ENCODE measurements at regions not wholly inside any gene's neighbourhood (a gene's known extent, or its start where the extent isn't known, plus 50 kb on each side); places are given as distances from the start of the nearest gene placed in this dataset.
A peak's percentile ranks its signal among the peaks of the same experiment; 100 is the strongest.
"Not testable (repeated sequence)": the region's sequence is repeated elsewhere in the genome, so short reads cannot be mapped to it uniquely, and the experiment has no call there.

DNA sequence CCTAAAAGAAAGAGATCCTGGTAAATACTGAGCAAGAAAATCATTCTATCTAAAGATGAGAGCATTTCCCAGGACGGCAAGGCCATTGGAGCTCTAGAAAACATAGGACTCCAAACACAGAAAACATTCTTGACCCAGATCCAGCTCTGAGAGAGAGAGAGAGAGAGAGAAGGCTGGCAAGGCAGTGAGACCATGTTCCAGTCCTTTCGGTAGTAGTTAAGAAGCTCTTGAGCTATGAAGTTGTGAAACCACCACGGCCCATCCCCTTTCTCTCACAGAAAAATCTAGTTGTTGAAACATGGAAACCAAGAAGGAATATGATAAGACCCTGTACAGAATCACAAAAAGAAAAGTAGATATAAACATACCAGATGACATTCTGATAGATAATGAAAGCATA lies 212.4 kb upstream of the NPSR1 start:
- ATAC-seq, result no peak
- H3K4me3 Mint-ChIP-seq, result no peak overlapping the region
- DNase-seq, result no peak
- no peaks in the 10 kb centered on the region for H3K4me1 Mint-ChIP-seq
- H3K27me3 Mint-ChIP-seq, result no peaks in the 10 kb centered on the region
- peaks cover 9 to 10% of the 10 kb centered on the region in 2 donors for H3K9me3 Mint-ChIP-seq
- no peak overlapping the region for H3K27ac Mint-ChIP-seq

DNA sequence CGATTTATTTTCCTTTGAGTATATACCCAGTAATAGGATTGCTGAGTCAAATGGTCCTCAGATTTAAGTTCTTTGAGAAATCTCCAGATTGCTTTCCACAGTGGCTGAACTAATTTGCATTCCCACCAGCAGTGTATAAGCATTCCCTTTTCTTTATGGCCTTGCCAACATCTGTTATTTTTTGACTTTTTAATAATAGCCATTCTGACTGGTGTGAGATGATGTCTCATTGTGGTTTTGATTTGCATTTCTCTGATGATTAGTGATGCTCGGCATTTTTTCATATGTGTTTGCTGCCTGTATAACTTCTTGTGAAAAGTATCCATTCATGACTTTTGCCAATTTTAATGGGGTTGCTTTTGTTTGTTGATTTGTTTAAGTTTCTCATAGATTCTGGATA lies 209.5 kb upstream of the NPSR1 start:
- H3K9me3 Mint-ChIP-seq, result peaks cover 9 to 10% of the 10 kb centered on the region in 2 donors
- not testable (repeated sequence) for H3K27ac Mint-ChIP-seq, H3K27me3 Mint-ChIP-seq, DNase-seq, H3K4me3 Mint-ChIP-seq, ATAC-seq, H3K4me1 Mint-ChIP-seq

DNA sequence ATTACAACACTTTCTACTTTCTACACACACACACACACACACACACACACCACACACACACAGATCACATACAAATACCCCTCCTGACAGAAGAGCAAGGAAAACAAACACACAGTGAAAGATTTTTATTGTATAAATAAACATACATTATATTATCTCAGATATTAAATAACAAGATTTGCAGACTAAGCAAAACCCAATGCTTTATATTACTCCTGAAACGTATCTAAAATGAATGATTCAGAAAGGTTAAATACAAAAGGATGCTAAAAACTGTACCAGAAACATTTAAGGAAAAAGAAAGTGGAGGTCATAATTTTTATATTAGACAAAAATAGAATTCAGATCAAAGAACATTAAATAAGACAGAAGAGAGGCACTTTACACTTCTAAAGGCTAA lies 208.3 kb upstream of the NPSR1 start:
- ATAC-seq, result no peak
- peaks cover 7 to 10% of the 10 kb centered on the region in 2 donors for H3K9me3 Mint-ChIP-seq
- no peaks in the 10 kb centered on the region for H3K4me1 Mint-ChIP-seq
- H3K4me3 Mint-ChIP-seq, result no peak overlapping the region
- no peak overlapping the region for H3K27ac Mint-ChIP-seq
- H3K27me3 Mint-ChIP-seq, result no peaks in the 10 kb centered on the region
- no peak for DNase-seq

DNA sequence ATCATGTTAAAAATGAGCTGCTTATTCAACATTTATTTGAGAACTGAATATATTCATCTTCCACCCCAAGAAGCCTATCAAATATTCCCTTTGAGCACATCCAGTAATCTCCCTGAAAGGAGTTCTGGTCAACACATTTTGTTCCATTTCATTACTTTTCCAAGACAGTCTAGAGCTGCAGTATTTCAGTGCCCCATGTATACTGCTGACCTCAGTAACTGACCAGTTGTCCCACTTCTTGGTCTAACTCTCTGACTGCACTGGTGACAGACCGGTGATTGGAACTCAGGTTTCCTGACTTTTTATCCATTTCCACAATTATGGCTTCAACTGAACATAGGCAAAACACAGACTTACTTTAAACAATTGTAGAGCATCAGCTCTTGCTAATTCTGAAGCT lies 206.8 kb upstream of the NPSR1 start:
- no peak overlapping the region for H3K4me3 Mint-ChIP-seq
- no peak for DNase-seq
- H3K4me1 Mint-ChIP-seq, result no peaks in the 10 kb centered on the region
- H3K27ac Mint-ChIP-seq, result no peak overlapping the region
- no peak for ATAC-seq
- H3K27me3 Mint-ChIP-seq, result no peaks in the 10 kb centered on the region
- H3K9me3 Mint-ChIP-seq, result peaks cover under 1 to 9% of the 10 kb centered on the region in 2 donors

DNA sequence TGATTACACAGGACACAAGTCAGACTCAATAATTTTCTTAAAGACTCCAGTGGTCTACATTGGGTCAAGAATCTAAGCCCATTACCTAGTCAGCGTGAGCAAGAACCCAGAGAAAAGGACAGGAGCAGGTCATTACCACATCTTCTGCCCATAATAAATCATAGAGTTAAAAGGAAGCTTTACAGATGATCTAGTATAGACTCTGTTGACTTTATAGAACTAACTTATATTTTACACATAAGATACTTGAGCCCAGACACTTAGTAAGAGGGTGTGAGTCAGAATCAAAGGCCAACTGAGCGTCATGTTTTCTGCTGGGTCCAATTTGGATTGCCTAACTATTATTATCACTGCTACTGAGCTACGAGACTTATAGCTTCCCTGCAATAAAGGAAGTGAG lies 206.1 kb upstream of the NPSR1 start:
- DNase-seq (no peak), ATAC-seq (no peak)
- peaks cover 0 to 2% of the 10 kb centered on the region in 2 donors for H3K9me3 Mint-ChIP-seq
- H3K27ac Mint-ChIP-seq, result no peak overlapping the region
- no peaks in the 10 kb centered on the region for H3K4me1 Mint-ChIP-seq
- H3K27me3 Mint-ChIP-seq, result no peaks in the 10 kb centered on the region
- no peak overlapping the region for H3K4me3 Mint-ChIP-seq

DNA sequence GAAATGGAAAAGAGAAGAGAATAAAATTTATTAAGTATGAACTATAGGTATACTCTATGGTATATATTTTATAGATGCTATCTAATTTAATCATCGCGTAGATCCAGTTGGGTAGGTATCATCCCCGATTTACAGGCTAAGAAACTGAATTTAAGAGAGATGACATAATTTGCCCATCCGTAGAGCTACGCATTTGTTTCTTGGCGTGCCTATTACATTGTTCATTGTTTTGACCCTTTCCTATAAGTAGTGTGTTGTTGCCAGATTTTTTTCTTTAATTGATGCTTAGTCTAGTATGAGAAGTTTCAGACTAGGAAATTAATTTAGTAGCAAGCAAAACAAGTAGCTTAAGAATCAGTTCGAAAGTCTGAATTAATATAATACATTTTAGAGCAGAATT lies 205.7 kb upstream of the NPSR1 start:
- Mint-ChIP-seq H3K4me1 (no peaks in the 10 kb centered on the region), H3K27me3 (no peaks in the 10 kb centered on the region), H3K9me3 (no peaks in the 10 kb centered on the region), H3K27ac (no peak overlapping the region), H3K4me3 (no peak overlapping the region)
- DNase-seq, result no peak
- ATAC-seq, result no peak

DNA sequence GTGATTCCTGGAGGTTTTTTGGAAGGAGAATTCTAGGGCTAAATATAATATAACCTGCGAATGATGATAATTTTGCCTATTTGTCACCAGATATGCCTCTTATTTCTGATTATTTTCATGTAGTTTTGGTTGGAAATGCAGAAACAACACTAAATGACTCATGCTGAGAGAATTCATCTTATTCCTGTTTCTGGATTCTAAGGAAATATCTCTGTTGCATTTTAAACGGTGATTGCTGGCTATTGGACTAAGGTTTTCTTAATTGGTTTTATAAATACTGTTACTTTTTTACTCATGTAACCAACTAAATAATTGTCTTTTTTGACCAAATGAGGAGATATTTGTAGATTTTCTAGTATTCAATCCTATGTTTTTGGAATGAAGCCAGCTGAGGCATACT lies 204.9 kb upstream of the NPSR1 start:
- ATAC-seq (no peak), DNase-seq (no peak)
- H3K27ac Mint-ChIP-seq, result no peak overlapping the region
- H3K4me3 Mint-ChIP-seq, result no peak overlapping the region
- no peaks in the 10 kb centered on the region for H3K4me1 Mint-ChIP-seq
- no peaks in the 10 kb centered on the region for H3K27me3 Mint-ChIP-seq
- H3K9me3 Mint-ChIP-seq, result peaks cover 0 to 1% of the 10 kb centered on the region in 2 donors

DNA sequence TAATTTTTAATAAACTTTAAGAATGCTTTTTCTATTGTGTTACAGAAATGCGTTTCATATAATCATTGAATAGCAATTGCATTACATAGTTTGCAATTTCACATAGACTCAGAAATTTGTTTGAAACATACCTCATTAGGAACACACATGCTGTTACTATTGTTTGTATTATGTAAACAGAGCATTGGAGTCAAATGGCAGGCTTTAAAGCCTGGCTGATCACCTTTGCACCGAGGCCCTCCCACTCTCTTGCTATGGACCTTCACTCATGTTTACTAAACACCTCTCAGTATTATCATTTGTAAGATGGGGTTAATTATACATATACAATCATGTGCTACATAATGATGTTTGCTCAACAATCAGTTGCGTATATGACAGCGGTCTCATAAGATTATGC lies 203.6 kb upstream of the NPSR1 start:
- Mint-ChIP-seq H3K27me3 (no peaks in the 10 kb centered on the region), H3K4me1 (no peaks in the 10 kb centered on the region), H3K9me3 (peaks cover 0 to 7% of the 10 kb centered on the region in 2 donors), H3K27ac (no peak overlapping the region), H3K4me3 (no peak overlapping the region)
- no peak for ATAC-seq
- no peak for DNase-seq

DNA sequence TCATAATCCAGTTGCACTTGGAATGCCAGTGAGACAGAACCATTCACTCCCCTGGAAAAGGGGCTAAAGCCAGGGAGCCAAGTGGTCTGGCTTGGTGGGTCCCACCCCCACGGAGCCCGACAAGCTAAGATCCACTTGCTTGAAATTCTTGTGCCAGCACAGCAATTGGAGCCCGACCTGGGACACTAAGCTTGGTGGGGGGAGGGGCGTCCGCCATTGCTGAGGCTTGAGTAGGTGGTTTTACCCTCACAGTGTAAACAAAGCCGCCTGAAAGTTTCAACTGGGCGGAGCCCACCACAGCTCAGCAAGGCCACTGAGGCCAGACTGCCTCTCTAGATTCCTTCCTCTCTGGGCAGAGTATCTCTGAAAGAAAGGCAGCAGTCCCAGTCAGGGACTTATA lies 200.7 kb upstream of the NPSR1 start:
- Mint-ChIP-seq H3K27me3 (no peaks in the 10 kb centered on the region), H3K9me3 (peaks cover 13 to 18% of the 10 kb centered on the region in 2 donors), H3K27ac (no peak overlapping the region), H3K4me3 (no peak overlapping the region), H3K4me1 (no peaks in the 10 kb centered on the region)
- DNase-seq (no peak), ATAC-seq (no peak)

DNA sequence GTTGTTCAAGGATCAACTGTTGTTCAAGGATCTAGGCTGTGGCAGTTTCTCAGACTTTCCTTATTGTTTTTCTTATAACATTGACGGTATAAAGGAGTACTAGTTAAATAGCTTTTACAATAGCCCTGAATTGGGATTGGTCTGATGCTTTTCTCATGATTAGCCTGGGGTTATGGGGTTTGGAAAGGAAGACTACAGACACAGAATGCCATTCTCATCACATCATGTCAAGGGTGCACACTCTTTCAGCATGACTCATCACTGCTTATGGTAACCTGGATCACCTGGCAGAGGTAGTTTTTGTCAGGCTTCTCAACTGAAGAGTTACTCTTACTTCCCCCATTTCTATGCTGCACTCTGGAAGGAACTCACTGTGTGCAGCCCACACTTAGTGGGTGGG lies 194.2 kb upstream of the NPSR1 start:
- DNase-seq (no peak), ATAC-seq (no peak)
- Mint-ChIP-seq H3K4me1 (no peaks in the 10 kb centered on the region), H3K9me3 (peaks cover 18 to 23% of the 10 kb centered on the region in 2 donors), H3K4me3 (no peak overlapping the region), H3K27me3 (no peaks in the 10 kb centered on the region), H3K27ac (no peak overlapping the region)

DNA sequence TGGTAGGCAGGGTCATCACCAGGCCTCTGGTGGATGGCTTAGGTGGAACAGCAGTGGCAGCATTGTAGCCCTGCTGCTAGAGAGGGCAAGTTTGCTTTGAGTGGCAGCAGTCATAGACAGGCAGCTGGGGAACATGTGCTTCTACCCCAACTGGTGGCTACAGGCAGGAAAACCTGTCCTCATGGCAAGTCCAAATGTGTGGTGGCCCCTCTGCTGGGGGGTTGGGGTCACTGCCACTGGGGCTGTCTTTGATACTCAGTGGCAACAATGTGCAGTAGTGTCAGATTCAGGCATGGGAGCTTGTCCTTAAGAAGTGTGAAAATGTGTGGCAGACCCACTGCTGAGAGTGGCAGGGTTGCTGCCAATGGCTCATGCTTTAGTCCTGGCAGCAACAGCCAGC lies 186.2 kb upstream of the NPSR1 start:
- H3K4me1 Mint-ChIP-seq, result no peaks in the 10 kb centered on the region
- no peak overlapping the region for H3K4me3 Mint-ChIP-seq
- H3K27me3 Mint-ChIP-seq, result no peaks in the 10 kb centered on the region
- DNase-seq, result no peak
- ATAC-seq, result no peak
- H3K9me3 Mint-ChIP-seq, result peaks cover 23 to 27% of the 10 kb centered on the region in 2 donors
- H3K27ac Mint-ChIP-seq, result peak overlapping the region in 1 of 2 donors; percentile 74

DNA sequence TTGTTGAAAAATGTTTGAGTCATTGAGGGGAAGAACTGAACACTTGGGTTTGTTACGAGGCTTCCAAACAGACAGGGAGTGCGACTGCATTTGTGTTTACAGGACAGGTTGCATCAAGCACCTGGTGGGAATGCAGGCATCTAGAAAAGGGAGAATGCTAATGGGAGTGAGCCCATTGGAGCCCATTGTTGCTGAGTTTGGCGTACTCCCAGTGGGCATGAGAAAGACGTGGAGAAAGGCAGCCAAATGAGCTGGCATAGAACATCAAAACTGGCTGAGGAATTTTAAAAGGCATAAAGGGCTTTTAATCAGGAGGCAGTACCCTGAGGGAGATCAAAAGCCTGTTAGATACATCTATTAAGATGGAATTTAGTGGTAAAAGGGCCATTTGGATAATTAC lies 171.6 kb upstream of the NPSR1 start:
- no peak overlapping the region for H3K4me3 Mint-ChIP-seq
- no peaks in the 10 kb centered on the region for H3K27me3 Mint-ChIP-seq
- H3K9me3 Mint-ChIP-seq, result peaks cover 13% of the 10 kb centered on the region in 2 donors
- no peak overlapping the region for H3K27ac Mint-ChIP-seq
- no peak for DNase-seq
- ATAC-seq, result no peak
- H3K4me1 Mint-ChIP-seq, result no peaks in the 10 kb centered on the region

DNA sequence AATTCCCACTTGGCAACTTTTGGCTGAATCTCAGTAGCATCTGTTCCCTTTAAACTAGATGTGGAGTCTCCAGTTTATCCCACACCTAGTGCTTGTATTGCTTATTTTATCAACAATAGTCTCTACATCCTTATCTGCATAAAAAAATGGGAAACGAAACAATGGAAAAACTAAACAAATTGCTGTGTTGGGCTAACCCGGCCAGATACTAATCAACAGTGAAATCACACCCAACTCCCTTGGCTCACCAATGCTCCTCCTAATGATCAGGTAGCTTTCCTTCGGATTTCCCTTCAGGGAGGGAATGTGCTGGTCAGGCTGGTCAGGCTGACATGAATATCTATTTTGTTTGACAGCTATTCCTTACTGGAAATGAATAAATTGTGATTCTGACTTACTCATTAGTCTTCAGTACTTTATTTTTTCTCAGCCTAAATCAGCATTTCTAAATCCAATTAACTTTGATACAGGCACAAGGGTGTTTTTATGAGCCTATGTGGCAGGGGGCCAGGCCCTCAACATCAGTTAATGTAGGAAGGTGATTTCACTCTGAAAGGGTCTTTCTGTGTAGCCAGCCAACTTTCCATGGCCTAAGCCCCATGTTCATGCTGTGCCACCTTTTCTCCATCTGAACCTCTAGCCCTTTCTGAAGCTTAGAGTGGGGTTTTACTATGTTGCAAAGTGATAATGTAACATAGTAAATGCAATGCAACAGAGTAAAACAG lies 170.5 kb upstream of the NPSR1 start:
- Mint-ChIP-seq H3K4me3 (no peak overlapping the region), H3K9me3 (peaks cover 12 to 13% of the 10 kb centered on the region in 2 donors), H3K4me1 (no peaks in the 10 kb centered on the region), H3K27ac (no peak overlapping the region), H3K27me3 (no peaks in the 10 kb centered on the region)
- ATAC-seq (no peak), DNase-seq (no peak)

DNA sequence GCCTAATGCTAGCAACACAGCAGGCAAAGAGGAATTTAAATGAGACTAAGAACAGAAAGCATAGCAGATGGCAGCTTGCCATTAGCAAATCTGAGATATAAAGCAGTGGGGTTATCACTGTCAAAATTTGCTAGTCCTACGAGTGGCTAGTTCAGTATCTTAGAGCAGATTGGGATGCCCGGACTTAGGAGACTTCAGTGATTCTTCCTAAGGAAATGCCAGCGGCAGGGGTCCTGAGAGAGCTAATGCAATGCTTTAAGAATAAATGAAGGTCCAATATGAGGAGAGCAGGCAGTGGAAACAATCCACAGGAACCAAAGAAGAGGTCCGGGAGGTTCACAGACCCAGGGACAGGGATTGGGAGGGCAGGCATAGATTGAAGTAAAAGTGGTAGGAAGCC lies 169.3 kb upstream of the NPSR1 start:
- no peak for DNase-seq
- no peak for ATAC-seq
- no peak overlapping the region for H3K4me3 Mint-ChIP-seq
- H3K4me1 Mint-ChIP-seq, result no peaks in the 10 kb centered on the region
- H3K27ac Mint-ChIP-seq, result no peak overlapping the region
- H3K9me3 Mint-ChIP-seq, result peaks cover 13 to 16% of the 10 kb centered on the region in 2 donors
- no peaks in the 10 kb centered on the region for H3K27me3 Mint-ChIP-seq

DNA sequence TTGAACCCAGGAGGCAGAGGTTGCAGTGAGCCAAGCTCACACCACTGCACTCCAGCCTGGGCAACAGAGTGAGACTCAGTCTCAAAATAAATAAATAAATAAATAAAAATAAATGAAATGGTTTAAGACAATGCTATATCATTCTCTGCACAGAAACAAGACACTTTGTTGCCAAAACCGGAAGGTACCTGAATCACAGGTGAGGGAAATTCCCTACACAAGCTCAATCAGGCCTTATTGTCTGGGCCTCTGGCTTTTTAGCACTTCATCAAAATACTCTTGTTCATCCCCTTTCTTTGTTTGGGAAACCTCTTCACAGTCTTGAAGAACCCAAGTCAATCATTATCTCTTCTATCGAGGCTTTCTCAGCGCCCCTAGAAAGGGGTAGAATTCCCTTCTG lies 166.1 kb upstream of the NPSR1 start:
- no peak overlapping the region for H3K4me3 Mint-ChIP-seq
- ATAC-seq, result no peak
- H3K4me1 Mint-ChIP-seq, result no peaks in the 10 kb centered on the region
- DNase-seq, result no peak
- no peaks in the 10 kb centered on the region for H3K27me3 Mint-ChIP-seq
- peaks cover 21 to 27% of the 10 kb centered on the region in 2 donors for H3K9me3 Mint-ChIP-seq
- no peak overlapping the region for H3K27ac Mint-ChIP-seq

DNA sequence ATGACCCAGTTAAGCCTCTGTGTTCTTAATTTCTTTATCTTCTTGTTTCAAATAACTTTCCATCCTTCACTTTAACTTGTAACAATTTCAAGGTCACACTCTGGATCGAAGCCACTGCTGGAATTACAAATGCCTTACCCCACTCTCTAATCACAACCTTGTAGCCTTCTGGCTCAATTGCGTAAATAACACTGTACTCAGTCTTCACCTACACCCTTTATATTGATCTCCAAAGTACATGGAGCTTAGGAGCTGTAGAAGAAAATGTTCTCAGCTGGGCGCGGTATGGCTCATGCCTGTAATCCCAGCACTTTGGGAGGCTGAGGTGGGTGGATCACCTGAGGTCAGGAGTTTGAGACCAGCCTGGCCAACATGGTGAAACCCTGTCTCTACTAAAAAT lies 164.3 kb upstream of the NPSR1 start:
- DNase-seq (no peak), ATAC-seq (no peak)
- Mint-ChIP-seq H3K9me3 (peaks cover 23 to 27% of the 10 kb centered on the region in 2 donors), H3K27ac (no peak overlapping the region), H3K27me3 (no peaks in the 10 kb centered on the region), H3K4me3 (no peak overlapping the region), H3K4me1 (no peaks in the 10 kb centered on the region)

DNA sequence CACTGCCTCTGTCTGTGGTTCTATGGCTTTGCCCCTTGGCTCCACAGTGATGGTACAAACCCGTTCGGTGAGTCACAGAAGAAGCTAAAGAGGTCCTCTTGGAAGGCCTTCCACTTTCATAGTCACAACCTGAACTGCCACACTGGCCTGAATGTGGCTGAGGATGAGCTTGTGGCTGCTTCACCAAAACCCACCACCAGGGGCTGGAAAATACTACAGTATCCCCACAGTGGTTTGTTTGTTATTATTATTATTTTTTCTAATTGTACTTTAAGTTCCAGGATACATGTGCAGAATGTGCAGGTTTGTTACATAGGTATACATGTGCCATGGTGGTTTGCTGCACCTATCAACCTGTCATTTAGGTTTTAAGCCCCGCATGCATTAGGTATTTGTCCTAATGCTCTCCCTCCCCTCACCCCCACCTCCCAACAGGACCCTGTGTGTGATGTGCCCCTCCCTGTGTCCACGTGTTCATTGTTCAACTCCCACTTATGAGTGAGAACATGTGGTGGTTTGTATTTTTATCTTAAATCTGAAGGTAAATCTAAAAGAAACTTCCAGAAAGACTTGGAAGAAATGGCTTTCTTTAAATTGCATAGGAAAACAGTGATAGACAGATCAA lies 160.8 kb upstream of the NPSR1 start:
- Mint-ChIP-seq H3K4me1 (no peaks in the 10 kb centered on the region), H3K27me3 (no peaks in the 10 kb centered on the region), H3K27ac (no peak overlapping the region), H3K9me3 (peaks cover 22 to 32% of the 10 kb centered on the region in 2 donors), H3K4me3 (no peak overlapping the region)
- DNase-seq, result no peak
- ATAC-seq, result no peak
